GM21526 (cell line): ENCODE measurements at regions not wholly inside any gene's neighbourhood (a gene's known extent, or its start where the extent isn't known, plus 50 kb on each side); places are given as distances from the start of the nearest gene placed in this dataset.
"Not testable (repeated sequence)": the region's sequence is repeated elsewhere in the genome, so short reads cannot be mapped to it uniquely, and the experiment has no call there.

Source experiments
- ATAC-seq: cut with Tn5 transposase; IDR thresholded peaks from one replicate; pipeline ENCODE4 v1.9.1; 2021; ENCODE audit warnings: moderate library complexity; ENCODE audit not compliant: unreplicated experiment, low FRiP score

- ATAC-seq = no peak
Measured at GRCh38 chr4:79575709-79576428, 167.8 kb upstream of the GK2 start.

- ATAC-seq = no peak
Measured at GRCh38 chr4:79574741-79575451, 166.9 kb upstream of the GK2 start.

GRCh38 chr4:79563219-79563618 lies 155.2 kb upstream of the GK2 start:
- ATAC-seq = no peak

GRCh38 chr4:79561751-79562150 lies 153.7 kb upstream of the GK2 start:
- no peak for ATAC-seq

GRCh38 chr4:79559398-79559797 lies 151.4 kb upstream of the GK2 start:
- ATAC-seq = not testable (repeated sequence)

GRCh38 chr4:79552311-79552710 lies 144.3 kb upstream of the GK2 start:
- no peak for ATAC-seq

GRCh38 chr4:79551555-79551954 lies 143.5 kb upstream of the GK2 start:
- ATAC-seq = no peak

- ATAC-seq = no peak
Measured at GRCh38 chr4:79547851-79548250, 139.8 kb upstream of the GK2 start.

GRCh38 chr4:79545292-79545691 lies 137.3 kb upstream of the GK2 start:
- ATAC-seq = not testable (repeated sequence)

GRCh38 chr4:79540143-79540542 lies 132.1 kb upstream of the GK2 start:
- no peak for ATAC-seq

- no peak for ATAC-seq
Measured at GRCh38 chr4:79535516-79535915, 127.5 kb upstream of the GK2 start.

- ATAC-seq = no peak
Measured at GRCh38 chr4:79528241-79528706, 120.2 kb upstream of the GK2 start.

- no peak for ATAC-seq
Measured at GRCh38 chr4:79526641-79527565, 118.9 kb upstream of the GK2 start.

- ATAC-seq = no peak
Measured at GRCh38 chr4:79516114-79516513, 108.1 kb upstream of the GK2 start.

- ATAC-seq = no peak
Measured at GRCh38 chr4:79514621-79515329, 106.7 kb upstream of the GK2 start.

GRCh38 chr4:79513576-79513975 lies 105.5 kb upstream of the GK2 start:
- no peak for ATAC-seq

- ATAC-seq = no peak
Measured at GRCh38 chr4:79512363-79512762, 104.3 kb upstream of the GK2 start.

- ATAC-seq = no peak
Measured at GRCh38 chr4:79502081-79502480, 94.1 kb upstream of the GK2 start.

- no peak for ATAC-seq
Measured at GRCh38 chr4:79498282-79498681, 90.3 kb upstream of the GK2 start.

GRCh38 chr4:79497001-79497400 lies 89.0 kb upstream of the GK2 start:
- no peak for ATAC-seq
